ENCODE measurements at regions not wholly inside any gene's neighbourhood (a gene's known extent, or its start where the extent isn't known, plus 50 kb on each side); places are given as distances from the start of the nearest gene placed in this dataset.
"Not testable (repeated sequence)": the region's sequence is repeated elsewhere in the genome, so short reads cannot be mapped to it uniquely, and the experiment has no call there.

DNA sequence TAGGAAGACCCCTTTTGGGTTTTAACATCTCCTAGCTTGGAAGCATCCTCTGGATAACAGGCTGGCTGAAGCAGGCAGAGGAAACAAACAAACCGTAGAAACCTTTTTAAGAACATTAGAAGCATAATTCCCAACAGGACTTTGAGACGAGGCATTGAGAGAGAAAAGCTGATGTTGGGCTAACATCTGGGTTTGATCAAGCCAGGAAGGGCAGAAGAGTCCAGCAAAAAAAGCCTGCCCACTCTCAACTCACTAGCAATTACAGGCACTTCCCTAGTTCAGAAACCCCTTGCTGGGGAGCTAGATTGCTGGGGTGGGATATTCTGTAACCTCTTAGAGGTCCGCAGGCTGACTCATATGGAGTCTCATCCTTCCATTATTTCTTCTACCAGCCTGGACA lies 75.4 kb upstream of the CTNNA1 start:
- no peaks in the 10 kb centered on the region for H3K79me2 ChIP-seq (ENCODE audit: low read length)
- H3K4me2 ChIP-seq (ENCODE audit: low read length) = no peak overlapping the region
- TF ChIP-seq, protein P1, sequence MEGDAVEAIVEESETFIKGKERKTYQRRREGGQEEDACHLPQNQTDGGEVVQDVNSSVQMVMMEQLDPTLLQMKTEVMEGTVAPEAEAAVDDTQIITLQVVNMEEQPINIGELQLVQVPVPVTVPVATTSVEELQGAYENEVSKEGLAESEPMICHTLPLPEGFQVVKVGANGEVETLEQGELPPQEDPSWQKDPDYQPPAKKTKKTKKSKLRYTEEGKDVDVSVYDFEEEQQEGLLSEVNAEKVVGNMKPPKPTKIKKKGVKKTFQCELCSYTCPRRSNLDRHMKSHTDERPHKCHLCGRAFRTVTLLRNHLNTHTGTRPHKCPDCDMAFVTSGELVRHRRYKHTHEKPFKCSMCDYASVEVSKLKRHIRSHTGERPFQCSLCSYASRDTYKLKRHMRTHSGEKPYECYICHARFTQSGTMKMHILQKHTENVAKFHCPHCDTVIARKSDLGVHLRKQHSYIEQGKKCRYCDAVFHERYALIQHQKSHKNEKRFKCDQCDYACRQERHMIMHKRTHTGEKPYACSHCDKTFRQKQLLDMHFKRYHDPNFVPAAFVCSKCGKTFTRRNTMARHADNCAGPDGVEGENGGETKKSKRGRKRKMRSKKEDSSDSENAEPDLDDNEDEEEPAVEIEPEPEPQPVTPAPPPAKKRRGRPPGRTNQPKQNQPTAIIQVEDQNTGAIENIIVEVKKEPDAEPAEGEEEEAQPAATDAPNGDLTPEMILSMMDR (IDR thresholded peaks at IDR 0.05; ENCODE audit: low read depth, low read length) = no peak
- TF ChIP-seq EZH2phosphoT487 (IDR thresholded peaks at IDR 0.05; ENCODE audit: low read depth) = no peak
- no peak overlapping the region for H3K9ac ChIP-seq (ENCODE audit: low read length)
- H3K4me1 ChIP-seq (ENCODE audit: low read length) = no peaks in the 10 kb centered on the region
- H3K27me3 ChIP-seq (ENCODE audit: low read depth, low read length) = no peaks in the 10 kb centered on the region
- no peaks in the 10 kb centered on the region for H3K36me3 ChIP-seq (replicated peaks; ENCODE audit: low read depth, low read length)
- no peak overlapping the region for H3K4me3 ChIP-seq (ENCODE audit: low read length)
- H3K27ac ChIP-seq (ENCODE audit: low read length) = no peak overlapping the region
- H3K9me3 ChIP-seq (ENCODE audit: insufficient read depth, low read length) = no peaks in the 10 kb centered on the region
- no peak overlapping the region for H2AFZ ChIP-seq (ENCODE audit: low read depth, low read length)
- H4K20me1 ChIP-seq (ENCODE audit: insufficient read depth, low read length) = no peaks in the 10 kb centered on the region

DNA sequence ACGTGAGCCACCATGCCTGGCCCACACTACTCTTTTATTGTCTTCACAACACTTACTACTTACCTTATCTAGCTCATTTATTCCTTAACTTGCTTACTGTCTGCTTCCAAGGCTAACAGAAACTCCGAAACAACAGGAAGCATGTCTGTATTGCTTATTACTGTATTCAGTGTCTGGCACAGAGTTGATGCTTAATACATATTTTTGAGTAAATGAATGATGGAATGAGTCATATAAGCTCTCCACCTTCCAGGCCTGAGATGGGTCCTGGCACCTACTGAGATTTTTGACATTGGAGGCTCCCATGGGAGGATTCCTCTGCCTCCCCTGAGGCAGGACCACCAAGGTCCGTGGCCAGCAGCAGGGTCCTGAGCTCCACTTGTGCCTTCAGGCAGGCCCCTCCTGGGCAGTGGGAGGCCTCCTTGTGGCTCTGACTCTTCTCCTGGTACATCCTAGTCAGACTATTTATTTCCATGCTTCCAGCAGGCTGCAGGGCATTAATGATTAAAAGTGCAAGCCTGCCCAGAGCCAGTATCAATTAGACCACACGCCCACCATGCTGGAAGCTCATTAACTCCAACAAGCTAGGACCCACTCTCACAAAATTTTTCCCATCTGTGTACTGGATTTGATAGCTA lies 76.5 kb upstream of the CTNNA1 start:
- H2AFZ ChIP-seq (ENCODE audit: low read depth, low read length) = no peak overlapping the region
- no peaks in the 10 kb centered on the region for H3K4me1 ChIP-seq (ENCODE audit: low read length)
- no peak overlapping the region for H3K9ac ChIP-seq (ENCODE audit: low read length)
- H3K4me3 ChIP-seq (ENCODE audit: low read length) = no peak overlapping the region
- no peaks in the 10 kb centered on the region for H3K79me2 ChIP-seq (ENCODE audit: low read length)
- TF ChIP-seq, protein P1 (IDR thresholded peaks at IDR 0.05; ENCODE audit: low read depth, low read length) = no peak
- no peak for TF ChIP-seq EZH2phosphoT487 (IDR thresholded peaks at IDR 0.05; ENCODE audit: low read depth)
- H3K4me2 ChIP-seq (ENCODE audit: low read length) = no peak overlapping the region
- H3K36me3 ChIP-seq (replicated peaks; ENCODE audit: low read depth, low read length) = no peaks in the 10 kb centered on the region
- no peaks in the 10 kb centered on the region for H3K9me3 ChIP-seq (ENCODE audit: insufficient read depth, low read length)
- H4K20me1 ChIP-seq (ENCODE audit: insufficient read depth, low read length) = no peaks in the 10 kb centered on the region
- no peak overlapping the region for H3K27ac ChIP-seq (ENCODE audit: low read length)
- no peaks in the 10 kb centered on the region for H3K27me3 ChIP-seq (ENCODE audit: low read depth, low read length)

- H3K9me3 ChIP-seq (ENCODE audit: insufficient read depth, low read length) = no peaks in the 10 kb centered on the region
- H3K27me3 ChIP-seq (ENCODE audit: low read depth, low read length) = no peaks in the 10 kb centered on the region
- no peak overlapping the region for H3K9ac ChIP-seq (ENCODE audit: low read length)
- TF ChIP-seq EZH2phosphoT487 (IDR thresholded peaks at IDR 0.05; ENCODE audit: low read depth) = no peak
- TF ChIP-seq, protein P1 (IDR thresholded peaks at IDR 0.05; ENCODE audit: low read depth, low read length) = no peak
- no peak overlapping the region for H3K4me2 ChIP-seq (ENCODE audit: low read length)
- H3K79me2 ChIP-seq (ENCODE audit: low read length) = no peaks in the 10 kb centered on the region
- H3K4me3 ChIP-seq (ENCODE audit: low read length) = no peak overlapping the region
- H3K27ac ChIP-seq (ENCODE audit: low read length) = no peak overlapping the region
- no peaks in the 10 kb centered on the region for H3K36me3 ChIP-seq (replicated peaks; ENCODE audit: low read depth, low read length)
- no peaks in the 10 kb centered on the region for H3K4me1 ChIP-seq (ENCODE audit: low read length)
- H4K20me1 ChIP-seq (ENCODE audit: insufficient read depth, low read length) = no peaks in the 10 kb centered on the region
- no peak overlapping the region for H2AFZ ChIP-seq (ENCODE audit: low read depth, low read length)
Observed at GRCh38 chr5:138676002-138676401, 77.2 kb upstream of the CTNNA1 start.

- Histone ChIP-seq H3K36me3 (replicated peaks; ENCODE audit: low read depth, low read length) (no peaks in the 10 kb centered on the region), H3K4me2 (ENCODE audit: low read length) (no peak overlapping the region), H3K9me3 (ENCODE audit: insufficient read depth, low read length) (no peaks in the 10 kb centered on the region), H3K9ac (ENCODE audit: low read length) (no peak overlapping the region), H3K4me3 (ENCODE audit: low read length) (no peak overlapping the region), H3K4me1 (ENCODE audit: low read length) (no peaks in the 10 kb centered on the region; the same call in 1 of the 2 replicates), H2AFZ (ENCODE audit: low read depth, low read length) (no peak overlapping the region), H3K79me2 (ENCODE audit: low read length) (no peaks in the 10 kb centered on the region), H3K27me3 (ENCODE audit: low read depth, low read length) (no peaks in the 10 kb centered on the region), H3K27ac (ENCODE audit: low read length) (no peak overlapping the region), H4K20me1 (ENCODE audit: insufficient read depth, low read length) (no peaks in the 10 kb centered on the region)
- TF ChIP-seq EZH2phosphoT487 (IDR thresholded peaks at IDR 0.05; ENCODE audit: low read depth) = no peak
- TF ChIP-seq, protein P1 (IDR thresholded peaks at IDR 0.05; ENCODE audit: low read depth, low read length) = no peak
Observed at GRCh38 chr5:138668451-138669380, 84.5 kb upstream of the CTNNA1 start.

- not testable (repeated sequence) for H3K9me3 ChIP-seq (ENCODE audit: insufficient read depth, low read length); H3K9ac ChIP-seq (ENCODE audit: low read length); H3K4me2 ChIP-seq (ENCODE audit: low read length); H3K27me3 ChIP-seq (ENCODE audit: low read depth, low read length); H2AFZ ChIP-seq (ENCODE audit: low read depth, low read length); H3K27ac ChIP-seq (ENCODE audit: low read length); H3K36me3 ChIP-seq (replicated peaks; ENCODE audit: low read depth, low read length); H3K4me1 ChIP-seq (ENCODE audit: low read length); H3K4me3 ChIP-seq (ENCODE audit: low read length); H4K20me1 ChIP-seq (ENCODE audit: insufficient read depth, low read length); H3K79me2 ChIP-seq (ENCODE audit: low read length)
Observed at GRCh38 chr5:138667782-138668331, 85.4 kb upstream of the CTNNA1 start.

Data from OCI-LY3 (cell line).